HCT116 (cell line): ENCODE measurements at regions not wholly inside any gene's neighbourhood (a gene's known extent, or its start where the extent isn't known, plus 50 kb on each side); places are given as distances from the start of the nearest gene placed in this dataset.

Experiments
- ATAC-seq: fragments of 200-7000 bp; cut with Tn5 transposase; 2 replicates; pipeline ENCODE4 v1.9.1; 2020; ENCODE audit warnings: mild to moderate bottlenecking, moderate library complexity
- BruUV-seq: library from RNA; stranded (reverse); fragments of 400-500 nt; replicated peaks from 2 replicates; lab custom pipeline; 2021; lab: Mats Ljungman, UMichigan
- CTCF ChIA-PET: fragments of 300-600 bp; sonication (Branson Sonifier 250); formaldehyde crosslinking; loops from one replicate; lab custom pipeline; 2021; ENCODE audit warnings: antibody characterized with exemption; lab: Charles Lee
- POLR2A ChIA-PET: fragments of 300-600, 350-600 bp; sonication (Branson Sonifier 250); formaldehyde crosslinking; loops from one replicate; lab custom pipeline; 2021; ENCODE audit warnings: antibody characterized with exemption; lab: Charles Lee
- RAD21 ChIA-PET, 2 experiments: fragments of 300-600 bp; sonication (Branson Sonifier 250); formaldehyde crosslinking; loops; one replicate each; lab custom pipeline; 2023; ENCODE audit warnings: low total read pairs in 2 of 2; ENCODE audit not compliant: uncharacterized antibody in 2 of 2, unreplicated experiment in 2 of 2, low non-redundant PET in 1 of 2; lab: Charles Lee
- DNase-seq: peaks from one replicate; pipeline ENCODE4 v3.0.0-alpha.2; 2010; ENCODE audit warnings: low read depth, low spot score
- H2AFZ ChIP-seq: fragments of 200-600 bp; shearing (Covaris generic), sonication (generic); 2 replicates; pipeline ENCODE4 v1.6.1; 2017; ENCODE audit warnings: low read depth, mixed run types, mixed read lengths, antibody characterized with exemption, low read length; ENCODE audit not compliant: poor library complexity, severe bottlenecking
- H3K27ac ChIP-seq: 2 replicates; pipeline ENCODE4 v1.5.1; 2012; ENCODE audit warnings: low read depth, low read length
- H3K27me3 ChIP-seq: fragments of 200-600 bp; sonication (generic); 2 replicates; pipeline ENCODE4 v1.6.1; 2016; ENCODE audit warnings: mixed run types, low read length, mixed read lengths; ENCODE audit not compliant: insufficient read depth
- H3K36me3 ChIP-seq, 2 experiments: fragments of 200-500 bp in 1 of 2; fragments of 200-600 bp in 1 of 2; sonication (Bioruptor generic) in 1 of 2; sonication (generic) in 1 of 2; 2 replicates each; pipeline versions ENCODE4 v1.5.1 to v1.6.1; 2014 to 2016; ENCODE audit warnings: low read length in 2 of 2, inconsistent platforms in 1 of 2, mixed read lengths in 1 of 2, mixed run types in 1 of 2; ENCODE audit not compliant: insufficient read depth in 2 of 2, control insufficient read depth in 1 of 2
- H3K4me1 ChIP-seq, 2 experiments: fragments of 200-600 bp in 1 of 2; sonication (generic) in 1 of 2; 2 replicates each; pipeline versions ENCODE4 v1.5.1 to v1.6.1; 2012 to 2017; ENCODE audit warnings: low read length in 2 of 2, inconsistent platforms in 1 of 2, mild to moderate bottlenecking in 1 of 2, mixed read lengths in 1 of 2, mixed run types in 1 of 2, moderate library complexity in 1 of 2; ENCODE audit not compliant: insufficient read depth in 2 of 2, control insufficient read depth in 1 of 2
- H3K4me2 ChIP-seq: fragments of 200-600 bp; sonication (generic); 2 replicates; pipeline ENCODE4 v1.6.1; 2017; ENCODE audit warnings: mixed run types, low read length, mixed read lengths
- H3K4me3 ChIP-seq, 2 experiments: fragments of 200-600 bp in 1 of 2; sonication (generic) in 1 of 2; replicated peaks in 1 of 2; 2 replicates each; pipeline ENCODE4 v1.5.1; 2011 to 2016; ENCODE audit warnings: low read length in 2 of 2, control low read depth in 1 of 2, low read depth in 1 of 2, mild to moderate bottlenecking in 1 of 2, mixed read lengths in 1 of 2, mixed run types in 1 of 2
- H3K79me2 ChIP-seq: fragments of 200-600 bp; sonication (generic); 2 replicates; pipeline ENCODE4 v1.6.1; 2017; ENCODE audit warnings: mild to moderate bottlenecking, mixed run types, low read length, moderate library complexity, mixed read lengths; ENCODE audit not compliant: insufficient read depth
- H3K9ac ChIP-seq: fragments of 200-600 bp; sonication (generic); 2 replicates; pipeline ENCODE4 v1.6.1; 2016; ENCODE audit warnings: low read length, mixed read lengths
- H3K9me2 ChIP-seq: fragments of 200-600 bp; sonication (generic), shearing (Covaris generic); 2 replicates; pipeline ENCODE4 v1.6.1; 2017; ENCODE audit warnings: mixed run types, mild to moderate bottlenecking, moderate library complexity; ENCODE audit not compliant: insufficient read depth
- H3K9me3 ChIP-seq, 2 experiments: fragments of 200-500 bp in 1 of 2; fragments of 200-600 bp in 1 of 2; sonication (Bioruptor generic) in 1 of 2; sonication (generic) in 1 of 2; 2 replicates each; pipeline ENCODE4 v1.6.1; 2014 to 2017; ENCODE audit warnings: low read length in 2 of 2, mixed read lengths in 2 of 2, inconsistent platforms in 1 of 2, low read depth in 1 of 2, mild to moderate bottlenecking in 1 of 2, mixed run types in 1 of 2, moderate library complexity in 1 of 2; ENCODE audit not compliant: control insufficient read depth in 1 of 2, insufficient read depth in 1 of 2
- H4K20me1 ChIP-seq: fragments of 200-600 bp; sonication (generic), shearing (Covaris generic); 2 replicates; pipeline ENCODE4 v1.6.1; 2017; ENCODE audit warnings: mixed run types, mild to moderate bottlenecking, moderate library complexity; ENCODE audit not compliant: insufficient read depth
- ATF3 ChIP-seq: IDR thresholded peaks from 2 replicates; pipeline ENCODE4 v1.6.1; 2012
- CBX3 ChIP-seq: IDR thresholded peaks from 2 replicates; pipeline ENCODE4 v1.6.1; 2012; ENCODE audit warnings: low read depth
- CEBPB ChIP-seq: IDR thresholded peaks from 2 replicates; pipeline ENCODE4 v1.6.1; 2012; ENCODE audit warnings: low read depth
- CTCF ChIP-seq, 3 experiments: fragments of 200-600 bp in 1 of 3; sonication (generic) in 1 of 3; IDR thresholded peaks in 2 of 3; conservative IDR thresholded peaks in 1 of 3; 2 replicates each; pipeline ENCODE4 v1.5.1; 2012 to 2017; ENCODE audit warnings: low read depth in 2 of 3, low read length in 2 of 3, antibody characterized with exemption in 1 of 3, borderline replicate concordance in 1 of 3, control low read depth in 1 of 3, mild to moderate bottlenecking in 1 of 3, mixed read lengths in 1 of 3, mixed run types in 1 of 3, moderate library complexity in 1 of 3; ENCODE audit not compliant: insufficient read depth in 1 of 3
- EGR1 ChIP-seq: IDR thresholded peaks from 2 replicates; pipeline ENCODE4 v1.6.1; 2012; ENCODE audit warnings: low read depth
- ELF1 ChIP-seq: IDR thresholded peaks from 2 replicates; pipeline ENCODE4 v1.6.1; 2012; ENCODE audit warnings: low read depth, borderline replicate concordance
- EZH2 ChIP-seq: fragments of 200-600 bp; sonication (generic); IDR thresholded peaks from 2 replicates; pipeline ENCODE4 v1.6.1; 2017; ENCODE audit warnings: antibody characterized with exemption, mixed run types
- FOSL1 ChIP-seq: IDR thresholded peaks from 2 replicates; pipeline ENCODE4 v1.6.1; 2012; ENCODE audit warnings: low read depth
- JUND ChIP-seq: IDR thresholded peaks from 2 replicates; pipeline ENCODE4 v1.6.1; 2012
- MAX ChIP-seq: IDR thresholded peaks from 2 replicates; pipeline ENCODE4 v1.6.1; 2012
- POLR2A ChIP-seq: IDR thresholded peaks from 2 replicates; pipeline ENCODE4 v1.7.0; 2011; ENCODE audit warnings: borderline replicate concordance; ENCODE audit not compliant: insufficient read depth, insufficient read length; ENCODE audit errors: extremely low read depth
- POLR2AphosphoS5 ChIP-seq: IDR thresholded peaks from 2 replicates; pipeline ENCODE4 v1.6.1; 2011; ENCODE audit warnings: mild to moderate bottlenecking, low read depth, low read length, moderate library complexity
- SIN3A ChIP-seq: IDR thresholded peaks from 2 replicates; pipeline ENCODE4 v1.6.1; 2012; ENCODE audit warnings: low read depth
- SP1 ChIP-seq: IDR thresholded peaks from 2 replicates; pipeline ENCODE4 v1.6.1; 2012; ENCODE audit warnings: low read depth
- TCF7L2 ChIP-seq: IDR thresholded peaks from 2 replicates; pipeline ENCODE4 v1.7.0; 2011; ENCODE audit warnings: borderline replicate concordance, inconsistent platforms; ENCODE audit not compliant: insufficient read depth, insufficient read length; ENCODE audit errors: extremely low read depth
- YY1 ChIP-seq: IDR thresholded peaks from 2 replicates; pipeline ENCODE4 v1.6.1; 2011; ENCODE audit warnings: low read length, low read depth, moderate library complexity, mild to moderate bottlenecking; ENCODE audit not compliant: insufficient replicate concordance; ENCODE audit errors: extremely low read depth
- ZBTB33 ChIP-seq: IDR thresholded peaks from 2 replicates; pipeline ENCODE4 v1.6.1; 2011; ENCODE audit warnings: mild to moderate bottlenecking, low read length, moderate library complexity; ENCODE audit not compliant: insufficient replicate concordance; ENCODE audit errors: extremely low read depth
- ZFX ChIP-seq: fragments of 450-650 bp; IDR thresholded peaks from 2 replicates; pipeline ENCODE4 v1.6.1; 2017
- intact Hi-C: fragments of 100-400 bp; cut with micrococcal nuclease; formaldehyde crosslinking; loops from 2 replicates; pipeline ENCODE4 v1.10.0; 2022

- TF ChIP-seq CTCF (IDR thresholded peaks at IDR 0.05 in 2 of 3, conservative IDR thresholded peaks at IDR 0.05 in 1 of 3; ENCODE audit: borderline replicate concordance in 1 of 3, insufficient read depth in 1 of 3, low read depth in 2 of 3, low read length in 2 of 3) (no peak), JUND (no peak), EGR1 (no peak), ZFX (no peak), POLR2A (no peak), FOSL1 (no peak), YY1 (no peak), EZH2 (no peak), CBX3 (no peak), POLR2AphosphoS5 (no peak), SP1 (no peak), ZBTB33 (no peak), TCF7L2 (no peak), MAX (no peak), ELF1 (no peak), CEBPB (no peak), SIN3A (no peak), ATF3 (no peak)
- H2AFZ ChIP-seq, result no peak overlapping the region
- no peaks in the 10 kb centered on the region for H3K9me2 ChIP-seq
- no peak overlapping the region for H3K4me3 ChIP-seq
- H3K4me1 ChIP-seq, result peaks cover 0 to 8% of the 10 kb centered on the region in 2 experiments; a peak in 1 of 4 replicates
- H3K9ac ChIP-seq, result no peak overlapping the region
- no peaks in the 10 kb centered on the region for H3K79me2 ChIP-seq
- DNase-seq (no peak), ATAC-seq (no peak)
- ChIA-PET RAD21 (no interaction called here), CTCF (no interaction called here), POLR2A (no interaction called here)
- H3K36me3 ChIP-seq, result no peaks in the 10 kb centered on the region
- no TSS peak for BruUV-seq
- H3K27ac ChIP-seq, result no peak overlapping the region
- no peaks in the 10 kb centered on the region for H4K20me1 ChIP-seq
- intact Hi-C loops, result no loop called here
- H3K4me2 ChIP-seq, result no peak overlapping the region
- no peaks in the 10 kb centered on the region for H3K27me3 ChIP-seq
- H3K9me3 ChIP-seq, result peaks cover 0 to 10% of the 10 kb centered on the region in 2 experiments; a peak in 2 of 4 replicates
Observed at GRCh38 chr4:1472148-1472797, 66.0 kb upstream of the NKX1-1 start.
